ENCODE measurements at regions not wholly inside any gene's neighbourhood (a gene's known extent, or its start where the extent isn't known, plus 50 kb on each side); places are given as distances from the start of the nearest gene placed in this dataset.

DNA sequence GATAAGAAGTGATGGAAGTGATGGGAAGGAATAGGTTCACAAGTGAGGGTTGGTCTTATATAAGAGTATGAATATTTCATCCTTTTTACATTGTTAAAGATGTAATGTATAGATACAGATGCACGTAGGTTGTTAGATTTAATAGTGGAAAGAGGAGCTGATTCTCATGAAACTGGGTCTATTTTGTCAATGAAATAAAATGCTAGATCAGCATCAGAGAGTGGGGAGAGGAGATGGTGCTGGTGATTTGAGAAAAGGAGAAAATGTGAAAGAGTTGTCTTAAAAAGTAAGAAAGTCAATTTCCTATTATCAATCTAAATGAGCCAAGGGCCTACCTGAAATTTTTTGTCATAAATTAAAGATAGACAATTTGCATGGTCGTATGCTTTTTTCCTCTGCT, 82.8 kb upstream of the FYN start:
- H3K27me3 ChIP-seq: no peaks in the 10 kb centered on the region
- 32% methylated on average over 2 of the region's 2 CpGs for WGBS (ENCODE audit: insufficient coverage, low coverage, low lambda C conversion rate, missing lambda C conversion rate)
- no peak for DNase-seq
- H3K4me3 ChIP-seq: no peak overlapping the region
- H3K27ac ChIP-seq: no peak overlapping the region
- TF ChIP-seq POLR2A (IDR thresholded peaks at IDR 0.05): no peak
- no peak for TF ChIP-seq CTCF (IDR thresholded peaks at IDR 0.05)
- H3K9me3 ChIP-seq: no peaks in the 10 kb centered on the region
- H3K4me1 ChIP-seq: no peaks in the 10 kb centered on the region
- H3K36me3 ChIP-seq: no peaks in the 10 kb centered on the region
- ATAC-seq: no peak
- intact Hi-C loops (cut with DNase I): no loop called here

DNA sequence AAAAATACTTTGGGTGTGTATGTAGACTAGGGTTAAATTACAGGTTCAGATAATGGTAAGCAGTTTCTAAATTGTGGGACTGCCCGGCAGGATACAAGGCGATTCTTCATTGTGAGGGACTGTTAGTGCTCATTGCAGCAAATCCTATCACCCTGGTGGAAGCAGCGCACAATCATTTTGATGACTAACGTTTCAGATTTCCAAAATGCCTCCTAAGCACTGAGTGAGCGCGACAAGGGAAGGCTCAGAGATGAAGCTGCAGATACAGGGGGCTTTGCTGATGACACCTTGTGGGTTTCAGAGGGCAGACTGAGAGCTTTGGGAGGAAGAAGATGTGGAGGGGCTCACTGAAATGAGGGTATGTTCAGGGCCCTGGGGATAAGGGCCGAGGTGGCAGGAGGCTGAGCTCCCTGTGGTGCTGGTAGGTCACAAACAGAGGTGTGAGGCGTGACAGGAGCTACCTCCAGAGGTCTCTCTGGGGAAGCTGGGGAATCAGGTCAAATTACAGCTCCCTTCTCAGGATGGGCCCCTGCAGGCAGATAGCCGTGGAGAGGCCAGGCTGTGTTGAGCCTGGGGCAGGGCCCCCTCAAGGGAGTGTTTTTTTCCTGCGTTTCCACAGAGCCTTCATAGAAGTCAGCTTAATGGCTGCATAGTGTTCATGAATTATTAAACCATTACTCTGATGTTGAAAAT, 84.5 kb upstream of the FYN start:
- no peaks in the 10 kb centered on the region for H3K4me1 ChIP-seq
- no peaks in the 10 kb centered on the region for H3K36me3 ChIP-seq
- 44% methylated on average over 6 of the region's 10 CpGs for WGBS (ENCODE audit: insufficient coverage, low coverage, low lambda C conversion rate, missing lambda C conversion rate)
- TF ChIP-seq POLR2A (IDR thresholded peaks at IDR 0.05) (no peak), CTCF (IDR thresholded peaks at IDR 0.05) (no peak)
- no peak overlapping the region for H3K4me3 ChIP-seq
- H3K27me3 ChIP-seq: no peaks in the 10 kb centered on the region
- intact Hi-C loops (cut with DNase I): no loop called here
- H3K9me3 ChIP-seq: no peaks in the 10 kb centered on the region
- ATAC-seq: no peak
- DNase-seq: no peak
- no peak overlapping the region for H3K27ac ChIP-seq

DNA sequence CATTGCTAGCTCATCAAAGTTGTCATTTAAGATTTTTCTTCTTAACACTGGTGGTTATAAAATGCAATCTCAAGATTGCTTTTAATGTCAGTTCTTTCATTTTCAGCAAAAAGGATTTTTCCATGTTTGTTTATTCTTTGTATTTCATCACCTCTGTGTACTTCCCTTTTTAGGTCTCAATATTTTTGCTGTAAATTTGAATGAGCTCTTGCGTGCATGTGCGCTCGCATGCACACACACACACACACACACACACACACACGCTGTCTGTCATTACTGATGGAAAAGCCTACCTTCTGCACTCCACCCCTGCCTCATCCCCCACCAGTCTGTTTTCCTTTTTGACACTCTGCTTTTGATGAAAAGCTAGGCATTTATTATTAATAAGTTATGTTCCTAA, 85.3 kb upstream of the FYN start:
- Histone ChIP-seq H3K4me3 (no peak overlapping the region), H3K27me3 (no peaks in the 10 kb centered on the region), H3K36me3 (no peaks in the 10 kb centered on the region), H3K4me1 (no peaks in the 10 kb centered on the region), H3K27ac (no peak overlapping the region), H3K9me3 (no peaks in the 10 kb centered on the region)
- WGBS (ENCODE audit: insufficient coverage, low coverage, low lambda C conversion rate, missing lambda C conversion rate): 66% methylated on average over 4 of the region's 4 CpGs
- intact Hi-C loops (cut with DNase I): no loop called here
- DNase-seq (no peak), ATAC-seq (no peak)
- TF ChIP-seq POLR2A (IDR thresholded peaks at IDR 0.05) (no peak), CTCF (IDR thresholded peaks at IDR 0.05) (no peak)

GRCh38 chr6:111959766-111960165, 86.5 kb upstream of the FYN start:
- no peaks in the 10 kb centered on the region for H3K4me1 ChIP-seq
- WGBS (ENCODE audit: insufficient coverage, low coverage, low lambda C conversion rate, missing lambda C conversion rate): 67% methylated on average over 6 of the region's 6 CpGs
- no peak for DNase-seq
- H3K36me3 ChIP-seq: no peaks in the 10 kb centered on the region
- intact Hi-C loops (cut with DNase I): no loop called here
- TF ChIP-seq POLR2A (IDR thresholded peaks at IDR 0.05) (no peak), CTCF (IDR thresholded peaks at IDR 0.05) (no peak)
- no peak overlapping the region for H3K27ac ChIP-seq
- no peak overlapping the region for H3K4me3 ChIP-seq
- ATAC-seq: no peak
- H3K9me3 ChIP-seq: no peaks in the 10 kb centered on the region
- H3K27me3 ChIP-seq: no peaks in the 10 kb centered on the region

DNA sequence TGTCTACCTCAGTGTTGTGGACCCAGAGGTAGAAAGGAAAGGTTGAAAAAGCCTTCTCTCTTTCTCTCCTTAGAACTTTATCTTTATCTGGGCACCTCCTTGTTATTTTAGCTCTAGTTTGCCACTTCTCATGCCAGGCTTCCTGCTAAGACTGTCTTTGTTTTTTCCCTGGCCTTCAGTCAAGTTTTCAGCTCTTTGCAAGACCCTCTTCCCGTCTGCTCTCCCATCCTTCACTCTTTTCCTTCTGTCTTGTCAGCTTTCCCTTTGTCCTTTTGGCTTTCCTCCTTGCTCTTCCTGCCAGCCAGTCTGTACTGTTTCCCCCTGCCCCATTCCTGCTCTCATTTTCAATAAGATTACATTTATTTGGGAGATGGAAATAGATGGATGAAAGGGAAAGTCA, 86.8 kb upstream of the CCN6 start:
- WGBS (ENCODE audit: insufficient coverage, low coverage, low lambda C conversion rate, missing lambda C conversion rate): 31% methylated on average over 1 of the region's 1 CpG
- intact Hi-C loops (cut with DNase I): no loop called here

More for the DNA sequence above, 86.8 kb upstream of the CCN6 start:
- no peak overlapping the region for H3K27ac ChIP-seq
- DNase-seq (no peak), ATAC-seq (no peak)
- H3K27me3 ChIP-seq: no peaks in the 10 kb centered on the region
- H3K9me3 ChIP-seq: no peaks in the 10 kb centered on the region
- H3K36me3 ChIP-seq: no peaks in the 10 kb centered on the region
- no peak overlapping the region for H3K4me3 ChIP-seq
- TF ChIP-seq POLR2A (IDR thresholded peaks at IDR 0.05): no peak
- TF ChIP-seq CTCF (IDR thresholded peaks at IDR 0.05): no peak
- H3K4me1 ChIP-seq: no peaks in the 10 kb centered on the region

Measured in right lobe of liver (tissue), 6 donors.